K562 (cell line): ENCODE measurements at regions not wholly inside any gene's neighbourhood (a gene's known extent, or its start where the extent isn't known, plus 50 kb on each side); places are given as distances from the start of the nearest gene placed in this dataset.

ENCODE experiments used
- ATAC-seq: fragments of 200-7000 bp; cut with Tn5 transposase; 3 replicates; pipeline ENCODE4 v1.9.1; 2020; ENCODE audit warnings: moderate library complexity
- BruUV-seq: library from RNA; stranded (reverse); fragments of 400-500 nt; replicated peaks from 2 replicates; lab custom pipeline; 2021; lab: Mats Ljungman, UMichigan
- CTCF ChIA-PET: fragments of 300-600 bp; formaldehyde crosslinking; extraction: SDS; loops from one replicate; lab custom pipeline; 2021; ENCODE audit warnings: low intra/inter-chr PET ratio; lab: Yijun Ruan, JAX
- POLR2A ChIA-PET: fragments of 300-600, 350-650 bp; sonication (Branson Sonifier 250); formaldehyde crosslinking; extraction: SDS; loops from one replicate; lab custom pipeline; 2021; ENCODE audit warnings: antibody characterized with exemption, inconsistent platforms; lab: Yijun Ruan, JAX
- DNase-seq, 4 experiments: peaks; one replicate each; pipeline versions ENCODE4 v3.0.0 to v3.0.0-alpha.2; 2011 to 2018; ENCODE audit warnings: low spot score in 3 of 4, mixed read lengths in 3 of 4; ENCODE audit errors: extremely low read depth in 1 of 4
- FAIRE-seq: peaks from 2 replicates; lab custom pipeline; 2011; peaks lifted over from hg19 to GRCh38; lab: Jason Lieb, UNC
- H2AFZ ChIP-seq: 2 replicates; pipeline ENCODE4 v1.6.0; 2011; ENCODE audit warnings: low read depth, low read length, control low read depth, inconsistent platforms
- H3K27ac ChIP-seq: fragments of 200-600 bp; 3 replicates; pipeline ENCODE4 v1.8.0; 2011; ENCODE audit warnings: low read depth, mild to moderate bottlenecking, control low read depth, inconsistent platforms, low read length, moderate library complexity, mixed read lengths; ENCODE audit errors: extremely low read depth
- H3K27me3 ChIP-seq, 2 experiments: fragments of 300-600 bp in 1 of 2; 2 replicates in 1 of 2; 3 replicates in 1 of 2; pipeline versions ENCODE4 v1.6.0 to v1.8.0; 2011; ENCODE audit warnings: inconsistent platforms in 2 of 2, low read length in 2 of 2, mild to moderate bottlenecking in 1 of 2, mixed read lengths in 1 of 2, moderate library complexity in 1 of 2; ENCODE audit not compliant: control insufficient read depth in 2 of 2, insufficient read depth in 2 of 2
- H3K36me3 ChIP-seq: fragments of 300-600 bp; 3 replicates; pipeline ENCODE4 v1.8.0; 2011; ENCODE audit warnings: mild to moderate bottlenecking, low read length, inconsistent platforms; ENCODE audit not compliant: control insufficient read depth, insufficient read depth
- H3K4me1 ChIP-seq, 2 experiments: fragments of 200-600 bp in 1 of 2; replicated peaks in 1 of 2; 2 replicates in 1 of 2; 3 replicates in 1 of 2; pipeline versions ENCODE4 v1.5.1 to v1.8.0; 2011; ENCODE audit warnings: inconsistent platforms in 2 of 2, low read length in 2 of 2, mild to moderate bottlenecking in 1 of 2, mixed read lengths in 1 of 2, moderate library complexity in 1 of 2; ENCODE audit not compliant: control insufficient read depth in 2 of 2, insufficient read depth in 2 of 2
- H3K4me2 ChIP-seq: 2 replicates; pipeline ENCODE4 v1.6.1; 2011; ENCODE audit warnings: low read length, control low read depth, inconsistent platforms, mixed read lengths; ENCODE audit not compliant: insufficient read depth
- H3K4me3 ChIP-seq: fragments of 200-600 bp; sonication (generic), shearing (Covaris generic); 2 replicates; pipeline ENCODE4 v1.5.1; 2016; ENCODE audit warnings: control low read depth, inconsistent platforms
- H3K79me2 ChIP-seq: fragments of 200-600 bp; 3 replicates; pipeline ENCODE4 v1.8.0; 2011; ENCODE audit warnings: low read length, inconsistent platforms; ENCODE audit not compliant: control insufficient read depth, insufficient read depth
- H3K9ac ChIP-seq, 2 experiments: 2 replicates each; pipeline versions ENCODE4 v1.6.0 to v1.6.1; 2011; ENCODE audit warnings: low read depth in 2 of 2, low read length in 2 of 2, control low read depth in 1 of 2, inconsistent platforms in 1 of 2, mild to moderate bottlenecking in 1 of 2, mixed read lengths in 1 of 2; ENCODE audit not compliant: insufficient read depth in 1 of 2
- H3K9me1 ChIP-seq: one replicate; pipeline ENCODE4 v1.6.0; 2011; ENCODE audit warnings: inconsistent platforms, mild to moderate bottlenecking, low read length, moderate library complexity; ENCODE audit not compliant: control insufficient read depth, insufficient read depth
- H3K9me3 ChIP-seq: replicated peaks from 2 replicates; pipeline ENCODE4 v1.5.1; 2011; ENCODE audit warnings: low read depth, low read length, inconsistent platforms; ENCODE audit not compliant: control insufficient read depth, insufficient read depth
- H4K20me1 ChIP-seq: replicated peaks from 2 replicates; pipeline ENCODE4 v1.6.1; 2011; ENCODE audit warnings: low read length, inconsistent platforms, mixed read lengths; ENCODE audit not compliant: control insufficient read depth, insufficient read depth
- PKNOX1 ChIP-seq: fragments of 450-650 bp; IDR thresholded peaks from 2 replicates; pipeline ENCODE4 v1.6.1; 2016
- PPARD ChIP-seq: fragments of 250-450 bp; sonication (Bioruptor Pico); IDR thresholded peaks from 2 replicates; pipeline ENCODE4 v1.8.0; 2022; ENCODE audit warnings: inconsistent platforms, mild to moderate bottlenecking, moderate library complexity
- TEAD4 ChIP-seq, 2 experiments: sonication (generic) in 1 of 2; formaldehyde crosslinking in 1 of 2; IDR thresholded peaks; 2 replicates each; pipeline versions ENCODE4 v1.6.1 to v1.8.0; 2012 to 2022; ENCODE audit warnings: borderline replicate concordance in 1 of 2, inconsistent platforms in 1 of 2, low read length in 1 of 2, mild to moderate bottlenecking in 1 of 2, missing genetic modification reagents in 1 of 2
- ZNF3 ChIP-seq: fragments of 250-450 bp; sonication (Bioruptor Pico); IDR thresholded peaks from 2 replicates; pipeline ENCODE4 v1.5.0; 2021; ENCODE audit warnings: mild to moderate bottlenecking, moderate library complexity
- WGBS: fragments of 100-300 bp; shearing (Covaris generic); methylation state at CpG from one replicate; pipeline ENCODE4 v1.1.6; 2016; ENCODE audit warnings: low coverage, mixed read lengths; ENCODE audit not compliant: insufficient coverage; ENCODE audit errors: missing lambda C conversion rate; 5-methylcytosine and 5-hydroxymethylcytosine counted together
- in situ Hi-C: fragments of 300-500 bp; cut with MboI; formaldehyde crosslinking; loops from 4 replicates; pipeline ENCODE4 v1.15.0; 2018; ENCODE audit warnings: inconsistent platforms, mixed read lengths
- intact Hi-C: fragments of 100-400 bp; cut with micrococcal nuclease; formaldehyde crosslinking; loops from 2 replicates; pipeline ENCODE4 v1.14.2; 2022

- H3K36me3 ChIP-seq, result no peaks in the 10 kb centered on the region
- DNase-seq (no peak), ATAC-seq (no peak), FAIRE-seq (no peak)
- 14% methylated on average over 2 of the region's 2 CpGs for WGBS
- no peak overlapping the region for H3K27ac ChIP-seq
- peaks cover 0 to 5% of the 10 kb centered on the region in 2 experiments; a peak in 1 of 5 replicates for H3K4me1 ChIP-seq
- H3K9me1 ChIP-seq, result no peaks in the 10 kb centered on the region
- ChIA-PET POLR2A (interaction anchor here (0.6 to 1.4 kb wide), 2 partner anchors 11 to 22 kb away, joined by 3 read pairs; no protein-coding TSS in a partner anchor), CTCF (no interaction called here)
- H3K4me2 ChIP-seq, result no peak overlapping the region
- no peak overlapping the region for H2AFZ ChIP-seq
- in situ Hi-C loops (no loop called here), intact Hi-C loops (no loop called here)
- TF ChIP-seq TEAD4 (IDR thresholded peaks at IDR 0.05; ENCODE audit: low read length), result no peak
- TF ChIP-seq TEAD4 (CRISPR knock-in tag; IDR thresholded peaks at IDR 0.05; ENCODE audit: borderline replicate concordance), result no peak
- TF ChIP-seq ZNF3, result no peak
- H3K27me3 ChIP-seq, result no peaks in the 10 kb centered on the region
- H4K20me1 ChIP-seq, result no peaks in the 10 kb centered on the region
- no peaks in the 10 kb centered on the region; the same call in 1 of the 2 replicates for H3K9me3 ChIP-seq
- BruUV-seq, result no TSS peak
- H3K9ac ChIP-seq, result no peak overlapping the region
- no peak overlapping the region for H3K4me3 ChIP-seq
- no peaks in the 10 kb centered on the region for H3K79me2 ChIP-seq
Measured at GRCh38 chr12:9351136-9351535, 142.9 kb upstream of the PZP start.

GRCh38 chr12:9349888-9350885 lies 142.0 kb upstream of the PZP start:
- DNase-seq (no peak), FAIRE-seq (no peak)
- intact Hi-C loops, result no loop called here
- Histone ChIP-seq H3K9me3 (no peaks in the 10 kb centered on the region; the same call in 1 of the 2 replicates), H2AFZ (no peak overlapping the region), H3K4me1 (peaks cover 0 to 5% of the 10 kb centered on the region in 2 experiments; a peak in 1 of 5 replicates), H3K36me3 (no peaks in the 10 kb centered on the region), H3K4me2 (no peak overlapping the region), H3K4me3 (no peak overlapping the region), H3K27ac (no peak overlapping the region), H3K9ac (no peak overlapping the region), H3K79me2 (no peaks in the 10 kb centered on the region), H4K20me1 (no peaks in the 10 kb centered on the region), H3K9me1 (no peaks in the 10 kb centered on the region)
- in situ Hi-C loops, result loop anchor here (25.0 kb wide), 1 partner anchor 287 kb away; no protein-coding TSS in a partner anchor
- CTCF ChIA-PET, result interaction anchor here (0.6 kb wide), 1 partner anchor 17 kb away, joined by 3 read pairs; no protein-coding TSS in a partner anchor
- POLR2A ChIA-PET, result interaction anchor here (0.6 to 1.4 kb wide), 3 partner anchors 12 to 27 kb away, joined by 3 read pairs; no protein-coding TSS in a partner anchor
- no TSS peak for BruUV-seq
- TF ChIP-seq PPARD (CRISPR knock-in tag) (no peak), PKNOX1 (no peak)
- TF ChIP-seq, all 486 proteins: peak for 0
- 32% methylated on average over 13 of the region's 16 CpGs for WGBS
- no peak for ATAC-seq
- H3K27me3 ChIP-seq, result no peaks in the 10 kb centered on the region
